ENCODE measurements at regions not wholly inside any gene's neighbourhood (a gene's known extent, or its start where the extent isn't known, plus 50 kb on each side); places are given as distances from the start of the nearest gene placed in this dataset.
A peak's percentile ranks its signal among the peaks of the same experiment; 100 is the strongest.

- 38% methylated on average over 4 of the region's 4 CpGs for WGBS (ENCODE audit: insufficient coverage, low coverage, low lambda C conversion rate, missing lambda C conversion rate)
- H3K9me3 ChIP-seq = no peaks in the 10 kb centered on the region
- no peak overlapping the region for H3K4me3 ChIP-seq
- ATAC-seq (peak in 1 of 4 donors; percentile 35), DNase-seq (no peak)
- intact Hi-C loops (cut with DNase I) = no loop called here
- H3K4me1 ChIP-seq = no peaks in the 10 kb centered on the region
- TF ChIP-seq POLR2A (IDR thresholded peaks at IDR 0.05) (no peak), CTCF (IDR thresholded peaks at IDR 0.05) (no peak)
- no peak overlapping the region for H3K27ac ChIP-seq
- H3K36me3 ChIP-seq = no peaks in the 10 kb centered on the region
- no peaks in the 10 kb centered on the region for H3K27me3 ChIP-seq
These were observed 522.4 kb upstream of the NAALADL2 start for GRCh38 chr3:174336784-174337183.

- ATAC-seq (peak in 2 of 4 donors; percentile 41 to 61), DNase-seq (no peak)
- no peaks in the 10 kb centered on the region for H3K9me3 ChIP-seq
- H3K27me3 ChIP-seq = no peaks in the 10 kb centered on the region
- WGBS (ENCODE audit: insufficient coverage, low coverage, low lambda C conversion rate, missing lambda C conversion rate) = 46% methylated on average over 4 of the region's 4 CpGs
- intact Hi-C loops (cut with DNase I) = no loop called here
- no peak overlapping the region for H3K27ac ChIP-seq
- no peak overlapping the region for H3K4me3 ChIP-seq
- TF ChIP-seq CTCF (IDR thresholded peaks at IDR 0.05) = no peak
- no peaks in the 10 kb centered on the region for H3K4me1 ChIP-seq
- no peaks in the 10 kb centered on the region for H3K36me3 ChIP-seq
These were observed 521.9 kb upstream of the NAALADL2 start for GRCh38 chr3:174337227-174337626.

GRCh38 chr3:174340624-174341587 is 518.2 kb upstream of the NAALADL2 start:
- DNase-seq (no peak), ATAC-seq (no peak)
- TF ChIP-seq CTCF (IDR thresholded peaks at IDR 0.05) (no peak), POLR2A (IDR thresholded peaks at IDR 0.05) (no peak)
- H3K27me3 ChIP-seq = no peaks in the 10 kb centered on the region
- H3K9me3 ChIP-seq = no peaks in the 10 kb centered on the region
- H3K36me3 ChIP-seq = no peaks in the 10 kb centered on the region
- H3K27ac ChIP-seq = no peak overlapping the region
- no peak overlapping the region for H3K4me3 ChIP-seq
- 86% methylated on average over 3 of the region's 3 CpGs for WGBS (ENCODE audit: insufficient coverage, low coverage, low lambda C conversion rate, missing lambda C conversion rate)
- intact Hi-C loops (cut with DNase I) = no loop called here
- no peaks in the 10 kb centered on the region for H3K4me1 ChIP-seq

- TF ChIP-seq CTCF (IDR thresholded peaks at IDR 0.05) = no peak
- DNase-seq (no peak), ATAC-seq (no peak)
- H3K9me3 ChIP-seq = no peaks in the 10 kb centered on the region
- H3K27ac ChIP-seq = no peak overlapping the region
- intact Hi-C loops (cut with DNase I) = no loop called here
- H3K4me3 ChIP-seq = no peak overlapping the region
- WGBS (ENCODE audit: insufficient coverage, low coverage, low lambda C conversion rate, missing lambda C conversion rate) = 89% methylated on average over 1 of the region's 2 CpGs
- H3K27me3 ChIP-seq = no peaks in the 10 kb centered on the region
- no peaks in the 10 kb centered on the region for H3K36me3 ChIP-seq
- no peaks in the 10 kb centered on the region for H3K4me1 ChIP-seq
These were observed 517.0 kb upstream of the NAALADL2 start for GRCh38 chr3:174342171-174342570.

Data from right lobe of liver (tissue), 6 donors.